ENCODE measurements at regions not wholly inside any gene's neighbourhood (a gene's known extent, or its start where the extent isn't known, plus 50 kb on each side); places are given as distances from the start of the nearest gene placed in this dataset.
"Not testable (repeated sequence)": the region's sequence is repeated elsewhere in the genome, so short reads cannot be mapped to it uniquely, and the experiment has no call there.

DNA sequence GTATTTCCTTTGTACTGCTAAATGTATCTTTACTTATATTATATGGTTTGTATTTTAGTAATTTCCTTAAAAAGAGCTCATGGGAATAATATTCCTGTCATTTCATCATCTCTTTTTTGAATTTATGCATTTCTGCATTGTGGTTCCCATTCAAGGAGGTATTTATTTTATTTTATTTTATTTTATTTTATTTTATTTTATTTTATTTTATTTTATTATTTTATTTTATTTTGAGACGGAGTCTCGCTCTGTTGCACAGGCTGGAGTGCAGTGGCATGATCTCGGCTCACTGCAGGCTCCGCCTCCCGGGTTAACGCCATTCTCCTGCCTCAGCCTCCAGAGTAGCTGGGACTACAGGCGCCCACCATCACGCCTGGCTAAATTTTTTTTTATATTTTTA lies 371.2 kb downstream of the PDCD6IP start:
- 95% methylated on average over 8 of the region's 8 CpGs for WGBS
- H2BK5ac ChIP-seq (ENCODE audit: low read depth, low read length, poor library complexity, severe bottlenecking); H3K4ac ChIP-seq (ENCODE audit: low read depth in 1 of 2, low read length in 2 of 2); H2BK120ac ChIP-seq (ENCODE audit: low read depth, low read length); H2AFZ ChIP-seq (ENCODE audit: low read depth, low read length); H3K9ac ChIP-seq (ENCODE audit: low read length); H3K79me1 ChIP-seq (replicated peaks; ENCODE audit: low read length, poor library complexity, severe bottlenecking); H3K18ac ChIP-seq (ENCODE audit: low read depth in 1 of 2, low read length in 2 of 2); H3K27ac ChIP-seq (ENCODE audit: low read length, poor library complexity, severe bottlenecking); H3K36me3 ChIP-seq (ENCODE audit: control insufficient read depth in 1 of 2, insufficient read depth in 2 of 2, low read depth in 1 of 2, low read length in 2 of 2); H2BK15ac ChIP-seq (ENCODE audit: low read depth, poor library complexity, severe bottlenecking); H4K91ac ChIP-seq (ENCODE audit: low read length); H2BK12ac ChIP-seq (ENCODE audit: low read length in 2 of 2); H3K9me3 ChIP-seq (ENCODE audit: control insufficient read depth, low read length); H2AK5ac ChIP-seq (ENCODE audit: low read length, severe bottlenecking); H3K4me1 ChIP-seq (ENCODE audit: control insufficient read depth, insufficient read depth, low read depth, low read length); H3K4me2 ChIP-seq (ENCODE audit: low read length, poor library complexity, severe bottlenecking); DNase-seq; H4K8ac ChIP-seq (ENCODE audit: low read length); H3K14ac ChIP-seq (ENCODE audit: low read length in 2 of 2); H3K27me3 ChIP-seq (ENCODE audit: control insufficient read depth in 1 of 2, insufficient read depth in 1 of 2, low read length in 2 of 2); H3K23ac ChIP-seq (ENCODE audit: low read length in 2 of 2); H3K4me3 ChIP-seq (ENCODE audit: insufficient read depth in 1 of 2, low read depth in 1 of 2, low read length in 2 of 2): not testable (repeated sequence)

DNA sequence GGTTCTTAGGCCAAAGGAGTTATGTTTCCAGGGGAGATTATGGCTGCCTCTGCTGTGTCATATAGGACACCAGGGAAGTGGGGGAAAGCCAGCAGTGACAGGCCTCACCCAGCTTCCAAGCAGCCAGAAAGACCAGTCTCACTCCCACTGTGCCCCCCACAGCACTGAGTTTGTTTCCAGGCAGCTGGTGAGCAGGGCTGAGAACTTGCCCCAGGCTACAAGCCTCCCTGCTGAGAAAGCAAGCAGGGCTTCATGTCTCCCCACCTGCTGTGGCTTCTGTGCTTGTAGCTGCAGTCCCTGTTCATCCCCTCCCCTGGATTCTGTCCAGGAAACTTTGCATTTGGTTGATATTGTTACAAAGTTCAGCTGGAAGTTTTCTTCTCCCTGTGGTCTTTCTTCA lies 376.3 kb downstream of the PDCD6IP start:
- Histone ChIP-seq H3K4me2 (ENCODE audit: low read length, poor library complexity, severe bottlenecking) (no peak overlapping the region), H3K18ac (ENCODE audit: low read depth in 1 of 2, low read length in 2 of 2) (no peak overlapping the region), H2BK120ac (ENCODE audit: low read depth, low read length) (no peak overlapping the region), H3K4me3 (ENCODE audit: insufficient read depth in 1 of 2, low read depth in 1 of 2, low read length in 2 of 2) (no peak overlapping the region), H4K8ac (ENCODE audit: low read length) (no peak overlapping the region), H3K79me1 (replicated peaks; ENCODE audit: low read length, poor library complexity, severe bottlenecking) (no peaks in the 10 kb centered on the region), H3K14ac (ENCODE audit: low read length in 2 of 2) (no peak overlapping the region), H2BK15ac (ENCODE audit: low read depth, poor library complexity, severe bottlenecking) (no peak overlapping the region), H2AFZ (ENCODE audit: low read depth, low read length) (no peak overlapping the region), H3K27me3 (ENCODE audit: control insufficient read depth in 1 of 2, insufficient read depth in 1 of 2, low read length in 2 of 2) (no peaks in the 10 kb centered on the region), H2BK5ac (ENCODE audit: low read depth, low read length, poor library complexity, severe bottlenecking) (no peak overlapping the region), H3K9ac (ENCODE audit: low read length) (no peak overlapping the region), H3K9me3 (ENCODE audit: control insufficient read depth, low read length) (peaks cover 2% of the 10 kb centered on the region), H3K36me3 (ENCODE audit: control insufficient read depth in 1 of 2, insufficient read depth in 2 of 2, low read depth in 1 of 2, low read length in 2 of 2) (no peaks in the 10 kb centered on the region), H2AK5ac (ENCODE audit: low read length, severe bottlenecking) (no peak overlapping the region), H4K91ac (ENCODE audit: low read length) (no peak overlapping the region), H3K4me1 (ENCODE audit: control insufficient read depth, insufficient read depth, low read depth, low read length) (peaks cover 4% of the 10 kb centered on the region), H2BK12ac (ENCODE audit: low read length in 2 of 2) (no peak overlapping the region), H3K27ac (ENCODE audit: low read length, poor library complexity, severe bottlenecking) (no peak overlapping the region), H3K4ac (ENCODE audit: low read depth in 1 of 2, low read length in 2 of 2) (no peak overlapping the region), H3K23ac (ENCODE audit: low read length in 2 of 2) (peak overlapping the region in 1 of 2 experiments; percentile 40)
- DNase-seq, result no peak

DNA sequence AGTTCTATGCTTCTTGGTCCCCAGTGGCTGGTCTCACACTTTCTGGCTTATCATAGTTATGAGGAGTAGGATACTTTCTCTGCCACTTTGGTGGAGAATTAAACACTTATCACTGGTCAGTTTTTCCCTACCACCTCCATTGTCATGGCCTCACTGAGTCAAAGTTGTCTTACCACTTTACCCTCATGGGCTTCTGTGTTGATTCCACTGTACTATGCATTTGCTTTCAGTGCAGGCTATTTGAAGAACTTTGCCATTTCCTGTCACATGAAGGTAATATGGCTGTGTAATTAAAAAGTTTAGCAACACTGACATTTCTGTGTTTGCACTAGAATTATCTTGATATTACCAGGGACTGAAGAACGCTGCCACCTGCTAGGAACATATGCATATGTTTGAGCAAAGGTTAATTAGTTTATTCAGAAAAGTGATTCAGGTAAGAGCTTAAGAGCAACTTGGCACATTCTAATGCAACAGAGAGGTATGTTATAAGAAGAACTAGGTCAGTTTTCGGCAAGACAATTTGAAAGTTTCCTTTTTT lies 377.3 kb downstream of the PDCD6IP start:
- Histone ChIP-seq H2AFZ (ENCODE audit: low read depth, low read length) (no peak overlapping the region), H3K14ac (ENCODE audit: low read length in 2 of 2) (no peak overlapping the region), H3K4me2 (ENCODE audit: low read length, poor library complexity, severe bottlenecking) (no peak overlapping the region), H3K9me3 (ENCODE audit: control insufficient read depth, low read length) (peaks cover 2% of the 10 kb centered on the region), H3K27ac (ENCODE audit: low read length, poor library complexity, severe bottlenecking) (no peak overlapping the region), H3K4me1 (ENCODE audit: control insufficient read depth, insufficient read depth, low read depth, low read length) (peaks cover 4% of the 10 kb centered on the region), H3K18ac (ENCODE audit: low read depth in 1 of 2, low read length in 2 of 2) (no peak overlapping the region), H3K4me3 (ENCODE audit: insufficient read depth in 1 of 2, low read depth in 1 of 2, low read length in 2 of 2) (no peak overlapping the region), H3K23ac (ENCODE audit: low read length in 2 of 2) (no peak overlapping the region), H3K27me3 (ENCODE audit: control insufficient read depth in 1 of 2, insufficient read depth in 1 of 2, low read length in 2 of 2) (no peaks in the 10 kb centered on the region), H3K9ac (ENCODE audit: low read length) (no peak overlapping the region), H2BK12ac (ENCODE audit: low read length in 2 of 2) (no peak overlapping the region), H3K36me3 (ENCODE audit: control insufficient read depth in 1 of 2, insufficient read depth in 2 of 2, low read depth in 1 of 2, low read length in 2 of 2) (no peaks in the 10 kb centered on the region), H3K79me1 (replicated peaks; ENCODE audit: low read length, poor library complexity, severe bottlenecking) (no peaks in the 10 kb centered on the region), H4K91ac (ENCODE audit: low read length) (no peak overlapping the region), H2AK5ac (ENCODE audit: low read length, severe bottlenecking) (no peak overlapping the region), H4K8ac (ENCODE audit: low read length) (no peak overlapping the region), H3K4ac (ENCODE audit: low read depth in 1 of 2, low read length in 2 of 2) (no peak overlapping the region), H2BK5ac (ENCODE audit: low read depth, low read length, poor library complexity, severe bottlenecking) (no peak overlapping the region), H2BK120ac (ENCODE audit: low read depth, low read length) (no peak overlapping the region), H2BK15ac (ENCODE audit: low read depth, poor library complexity, severe bottlenecking) (no peak overlapping the region)
- no peak for DNase-seq
- WGBS, result 72% methylated on average over 1 of the region's 2 CpGs

DNA sequence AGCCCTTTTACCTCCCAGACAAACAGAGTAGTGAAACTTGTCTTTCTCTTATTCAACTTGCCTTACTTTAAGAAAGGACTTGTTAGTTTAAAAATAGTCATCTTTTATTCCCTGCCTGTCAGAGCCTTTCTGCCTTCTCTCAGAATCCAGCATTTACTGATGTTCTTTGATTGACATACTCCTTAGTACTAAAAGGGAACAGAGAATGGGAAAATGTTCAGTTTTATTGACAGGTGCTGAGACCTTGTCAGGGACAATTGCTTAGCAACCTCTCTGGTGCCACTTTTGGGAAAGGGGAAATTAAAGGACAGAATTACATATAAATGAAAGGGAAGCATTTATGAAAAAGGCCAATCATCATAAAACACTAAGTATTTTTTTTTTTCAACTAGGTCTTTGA lies 378.3 kb downstream of the PDCD6IP start:
- H4K91ac ChIP-seq (ENCODE audit: low read length), result no peak overlapping the region
- no peak overlapping the region for H4K8ac ChIP-seq (ENCODE audit: low read length)
- H3K18ac ChIP-seq (ENCODE audit: low read depth in 1 of 2, low read length in 2 of 2), result no peak overlapping the region
- no peak overlapping the region for H3K23ac ChIP-seq (ENCODE audit: low read length in 2 of 2)
- H3K27ac ChIP-seq (ENCODE audit: low read length, poor library complexity, severe bottlenecking), result no peak overlapping the region
- no peaks in the 10 kb centered on the region for H3K79me1 ChIP-seq (replicated peaks; ENCODE audit: low read length, poor library complexity, severe bottlenecking)
- H2BK5ac ChIP-seq (ENCODE audit: low read depth, low read length, poor library complexity, severe bottlenecking), result no peak overlapping the region
- H3K9me3 ChIP-seq (ENCODE audit: control insufficient read depth, low read length), result peaks cover 2% of the 10 kb centered on the region
- no peak overlapping the region for H2BK120ac ChIP-seq (ENCODE audit: low read depth, low read length)
- H2BK15ac ChIP-seq (ENCODE audit: low read depth, poor library complexity, severe bottlenecking), result no peak overlapping the region
- H3K4me2 ChIP-seq (ENCODE audit: low read length, poor library complexity, severe bottlenecking), result no peak overlapping the region
- DNase-seq, result no peak
- H2AK5ac ChIP-seq (ENCODE audit: low read length, severe bottlenecking), result no peak overlapping the region
- H3K36me3 ChIP-seq (ENCODE audit: control insufficient read depth in 1 of 2, insufficient read depth in 2 of 2, low read depth in 1 of 2, low read length in 2 of 2), result no peaks in the 10 kb centered on the region
- H3K27me3 ChIP-seq (ENCODE audit: control insufficient read depth in 1 of 2, insufficient read depth in 1 of 2, low read length in 2 of 2), result no peaks in the 10 kb centered on the region
- no peak overlapping the region for H2BK12ac ChIP-seq (ENCODE audit: low read length in 2 of 2)
- no peak overlapping the region for H3K4ac ChIP-seq (ENCODE audit: low read depth in 1 of 2, low read length in 2 of 2)
- H3K14ac ChIP-seq (ENCODE audit: low read length in 2 of 2), result no peak overlapping the region
- peaks cover 4% of the 10 kb centered on the region for H3K4me1 ChIP-seq (ENCODE audit: control insufficient read depth, insufficient read depth, low read depth, low read length)
- H3K9ac ChIP-seq (ENCODE audit: low read length), result no peak overlapping the region
- no peak overlapping the region for H3K4me3 ChIP-seq (ENCODE audit: insufficient read depth in 1 of 2, low read depth in 1 of 2, low read length in 2 of 2)
- H2AFZ ChIP-seq (ENCODE audit: low read depth, low read length), result no peak overlapping the region

Data from mesenchymal stem cell (in vitro differentiated cells and primary cell).